Activated CD4-positive, alpha-beta T cell treated with anti-CD3 and anti-CD28 coated beads, Interleukin-2, Interleukin-4, amounts not matched to agents 100 ng/mL and 50 ng/mL, durations not matched to agents 16 hours and 8 hours (primary cell): ENCODE measurements at regions not wholly inside any gene's neighbourhood (a gene's known extent, or its start where the extent isn't known, plus 50 kb on each side); places are given as distances from the start of the nearest gene placed in this dataset.

Experiments used
- DNase-seq: peaks from one replicate; pipeline ENCODE4 v3.0.0-alpha.2; 2020; ENCODE audit warnings: low spot score

DNA sequence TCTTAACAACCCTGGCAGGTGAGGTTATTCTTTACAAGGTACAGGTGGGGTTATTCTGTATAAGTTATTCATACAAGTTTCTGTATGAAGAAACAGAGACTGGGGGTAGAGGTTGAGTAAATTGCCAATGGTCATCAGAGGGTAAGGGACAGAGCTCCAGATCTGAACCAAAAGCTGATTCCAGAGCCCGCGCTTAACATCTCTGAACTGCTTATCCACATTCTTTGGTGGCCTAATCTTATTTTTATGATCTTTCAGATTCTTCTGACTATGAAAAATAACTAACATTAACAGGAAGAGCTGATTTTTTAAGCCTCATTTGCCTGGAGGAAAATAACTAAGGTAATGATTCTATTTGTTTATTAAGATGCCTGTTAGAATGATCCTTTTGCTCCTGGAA, 63.9 kb upstream of the BARHL2 start:
- no peak for DNase-seq

- no peak for DNase-seq
Observed at GRCh38 chr1:90779573-90779972, 62.5 kb upstream of the BARHL2 start.

- DNase-seq, result no peak
Observed at GRCh38 chr1:90778486-90778885, 61.4 kb upstream of the BARHL2 start.

GRCh38 chr1:90773812-90774211, 56.7 kb upstream of the BARHL2 start:
- no peak for DNase-seq

DNA sequence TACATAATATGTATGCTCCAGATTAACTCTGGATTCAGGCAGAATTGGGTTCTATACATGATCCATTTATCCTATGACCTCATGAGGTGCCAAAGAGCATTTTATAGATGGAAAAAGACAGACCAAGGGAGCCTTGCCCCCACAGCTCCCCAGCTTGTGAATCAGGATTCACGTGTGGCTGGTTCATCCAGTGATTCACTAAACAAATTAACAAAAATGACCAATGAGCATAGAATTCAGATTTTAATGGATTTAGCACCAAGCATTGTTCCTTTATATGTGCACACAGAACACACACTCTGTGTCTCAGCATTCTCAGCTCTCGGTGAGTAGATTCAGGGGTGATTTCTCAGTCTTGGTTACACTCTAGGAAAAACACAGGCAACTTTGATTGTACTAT, 51.7 kb upstream of the BARHL2 start:
- no peak for DNase-seq

GRCh38 chr1:90768098-90768497, 51.0 kb upstream of the BARHL2 start:
- DNase-seq, result no peak
